NCI-H460 (cell line): ENCODE measurements at regions not wholly inside any gene's neighbourhood (a gene's known extent, or its start where the extent isn't known, plus 50 kb on each side); places are given as distances from the start of the nearest gene placed in this dataset.

ENCODE experiments used
- DNase-seq: peaks from one replicate; pipeline ENCODE4 v3.0.0-alpha.2; 2016; ENCODE audit warnings: low read depth; ENCODE audit errors: extremely low read depth

DNA sequence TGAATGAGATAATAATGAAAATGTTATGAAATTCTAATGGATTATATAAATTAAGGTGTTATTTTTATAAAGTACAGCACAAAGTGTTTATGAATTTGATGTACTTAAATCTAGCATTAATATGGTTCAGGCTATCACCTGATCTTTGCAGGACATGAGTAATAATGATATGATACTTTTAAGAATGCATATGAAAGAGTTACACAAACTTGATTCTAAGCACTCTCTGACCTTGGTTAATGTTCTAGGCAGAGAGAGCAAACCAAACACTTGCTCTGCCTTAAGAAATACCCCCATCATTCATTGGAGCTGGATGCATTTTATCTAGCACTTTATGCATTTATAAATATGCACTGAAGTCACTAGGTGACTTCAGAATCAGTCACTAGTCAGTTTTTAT lies 942.2 kb upstream of the CDH8 start:
- no peak for DNase-seq

DNA sequence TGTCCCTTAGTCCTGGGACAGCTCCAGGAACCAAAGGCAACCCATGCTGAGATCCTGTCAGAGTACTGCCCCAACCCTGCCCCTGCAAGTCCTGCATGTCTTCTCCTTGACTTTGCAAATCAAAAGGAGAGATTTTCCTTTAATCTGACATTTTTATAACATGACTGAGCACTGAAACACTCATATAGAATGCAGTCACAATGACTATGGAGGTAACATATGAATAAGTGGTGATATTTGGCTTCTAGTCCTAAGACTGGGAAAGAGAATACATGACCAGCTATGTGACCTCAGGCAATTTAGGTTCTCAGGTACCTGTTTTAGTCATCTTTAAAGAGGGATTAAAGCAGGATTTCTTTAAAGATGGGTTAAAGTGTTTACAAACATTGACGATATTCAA lies 941.6 kb upstream of the CDH8 start:
- no peak for DNase-seq

DNA sequence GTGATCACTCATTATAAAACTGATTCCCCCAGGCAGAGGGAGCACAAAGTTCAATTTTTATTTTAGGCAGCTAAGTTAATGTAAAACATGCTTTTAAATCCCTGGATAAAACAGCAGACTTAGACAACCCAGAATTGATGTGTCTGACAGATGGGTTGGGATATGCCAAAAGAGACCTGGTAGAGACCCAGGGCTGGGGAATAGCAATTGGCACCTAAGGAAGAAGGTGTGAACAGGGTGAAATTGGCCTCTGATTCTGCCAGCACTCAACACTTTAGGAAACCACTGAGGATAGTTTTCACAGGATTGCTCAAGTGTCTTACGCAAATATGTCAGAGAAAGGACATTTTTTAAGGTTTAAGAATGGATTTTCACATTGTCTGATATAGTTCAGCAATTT lies 938.2 kb upstream of the CDH8 start:
- no peak for DNase-seq

DNA sequence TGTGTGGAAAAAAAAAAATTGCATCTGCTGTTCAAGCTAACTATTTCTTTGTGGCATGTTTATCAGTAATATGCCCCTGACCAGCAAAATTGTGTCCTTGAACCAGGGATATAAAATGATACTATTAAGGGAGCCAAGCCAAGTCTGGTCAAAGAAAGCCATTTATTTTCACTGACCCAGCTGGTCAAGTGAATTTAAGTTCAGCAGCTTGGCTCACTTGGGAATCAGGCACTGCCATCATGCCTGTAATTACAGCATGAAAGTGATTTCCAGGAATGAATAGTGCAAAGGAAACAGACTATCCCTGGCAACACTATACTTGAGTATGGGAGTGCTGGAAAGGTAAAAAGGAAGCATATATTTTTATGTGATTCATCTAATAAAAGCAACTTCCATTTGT lies 934.6 kb upstream of the CDH8 start:
- no peak for DNase-seq

DNA sequence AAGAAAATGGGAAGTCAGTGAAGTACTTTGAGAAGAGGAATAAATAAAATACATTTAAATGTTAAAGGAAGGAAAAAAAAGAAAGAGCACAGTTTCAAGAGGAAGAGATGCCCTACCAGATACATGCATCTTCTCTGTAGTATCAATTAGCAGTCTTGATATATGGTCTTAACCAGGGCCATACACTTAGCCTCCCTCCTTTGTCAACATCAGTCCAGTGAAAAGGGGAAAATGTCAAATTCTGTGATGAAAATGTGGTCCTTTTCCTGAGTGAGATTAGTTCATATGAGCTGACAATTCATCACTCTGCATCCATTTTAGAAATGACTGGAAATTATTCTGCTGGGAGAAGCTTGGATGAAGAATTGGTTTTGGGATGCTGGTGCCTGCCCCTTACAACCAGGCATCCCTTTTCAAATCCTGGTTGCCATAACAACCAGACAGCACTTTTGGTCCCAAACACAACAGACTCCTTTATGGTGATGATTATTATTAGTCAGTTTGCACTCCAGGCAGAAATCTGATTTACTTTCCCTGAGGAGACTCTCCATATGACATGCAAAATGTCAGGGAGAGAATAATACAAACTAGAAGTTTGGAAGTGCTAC lies 933.6 kb upstream of the CDH8 start:
- no peak for DNase-seq

DNA sequence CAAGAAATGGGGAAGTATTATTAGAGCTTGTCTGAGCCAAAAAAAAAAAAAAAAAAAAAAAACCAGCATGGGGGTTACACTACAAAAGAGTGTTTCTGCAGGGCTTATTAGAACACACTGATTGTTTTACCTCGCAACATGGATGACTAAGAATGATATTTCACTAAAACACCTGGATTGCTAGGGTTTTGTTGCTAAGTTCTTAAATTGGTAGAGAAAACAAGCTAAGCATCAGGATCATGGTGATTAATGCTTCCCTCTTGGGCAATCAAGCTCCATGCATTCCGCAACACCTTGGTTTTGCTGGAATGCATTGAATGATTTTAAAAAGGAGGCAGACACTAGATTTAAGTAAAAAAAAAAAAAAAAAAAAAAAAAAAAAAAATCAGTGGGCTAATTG lies 931.4 kb upstream of the CDH8 start:
- DNase-seq: no peak

DNA sequence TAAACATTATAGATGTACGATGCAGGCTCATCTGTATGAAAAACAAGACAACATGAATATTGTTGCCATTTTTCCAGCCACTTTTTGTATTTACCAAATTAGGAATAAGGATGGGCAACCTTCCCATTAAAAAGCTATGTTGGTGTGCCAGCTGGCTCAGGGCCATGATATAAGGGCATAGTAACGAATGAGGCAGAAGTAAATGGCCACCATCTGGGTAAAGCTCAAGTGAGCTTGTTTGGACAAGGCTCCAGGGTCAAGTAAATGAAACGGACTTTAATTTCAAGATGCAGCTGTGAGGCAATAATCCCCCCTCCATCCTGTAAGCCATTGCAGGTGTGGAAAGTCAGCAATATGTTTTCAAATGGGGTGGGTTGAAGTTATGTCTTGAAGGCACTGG lies 930.9 kb upstream of the CDH8 start:
- no peak for DNase-seq

DNA sequence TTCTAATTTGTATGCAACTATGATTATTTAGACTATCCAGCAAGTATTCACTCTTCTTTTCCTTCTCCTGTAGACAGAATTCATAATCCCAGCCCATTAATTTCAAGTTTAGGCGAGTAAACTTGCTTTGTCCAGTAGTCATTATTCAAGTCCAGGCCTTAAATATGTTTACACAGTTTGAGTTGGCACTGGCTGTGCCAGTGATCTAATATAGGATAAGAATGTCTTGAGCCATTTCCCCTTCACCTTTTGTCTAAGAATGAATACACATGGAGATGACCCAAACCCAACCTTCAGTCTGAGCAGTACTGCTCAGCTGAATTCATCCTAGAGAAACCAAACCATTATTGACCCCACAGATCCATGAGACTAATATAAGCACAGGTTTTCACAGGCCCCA lies 930.4 kb upstream of the CDH8 start:
- no peak for DNase-seq

DNA sequence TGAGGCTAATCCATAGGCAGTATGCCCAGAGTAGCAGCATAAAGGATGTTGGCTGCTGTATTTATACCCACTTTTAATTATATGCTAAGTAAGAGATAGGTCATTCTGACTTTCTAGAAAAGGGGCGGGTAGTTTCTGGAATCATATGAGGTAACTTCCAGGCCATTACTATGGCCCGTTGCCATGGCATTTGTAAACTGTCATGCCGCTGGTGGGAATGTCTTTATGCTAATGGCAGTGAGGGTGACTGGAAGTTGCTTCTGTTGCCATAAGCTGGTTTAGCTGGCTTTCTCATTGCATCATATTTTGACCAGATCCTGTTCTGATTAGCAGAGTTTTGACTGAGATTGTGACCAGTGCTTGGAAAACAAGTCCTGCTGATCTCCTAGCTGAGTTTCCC lies 929.6 kb upstream of the CDH8 start:
- no peak for DNase-seq

DNA sequence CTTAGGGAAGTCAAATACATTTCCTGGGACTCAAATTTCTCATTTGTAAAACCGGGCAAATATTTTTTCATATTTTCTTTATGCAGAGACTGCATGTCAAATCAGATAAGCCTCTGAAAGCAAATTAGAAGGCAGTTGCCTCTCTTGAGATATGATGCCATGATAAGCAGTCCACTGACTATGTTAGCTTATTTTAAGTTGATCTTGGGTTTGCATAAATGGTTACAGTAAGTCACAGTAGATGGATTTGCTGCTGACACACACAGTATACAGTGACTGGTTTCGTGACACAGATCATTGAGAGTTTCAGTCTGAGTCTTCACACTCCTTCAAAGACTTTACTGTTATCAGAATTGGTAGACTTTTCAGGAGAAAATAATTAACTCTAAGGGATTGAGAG lies 927.6 kb upstream of the CDH8 start:
- no peak for DNase-seq

DNA sequence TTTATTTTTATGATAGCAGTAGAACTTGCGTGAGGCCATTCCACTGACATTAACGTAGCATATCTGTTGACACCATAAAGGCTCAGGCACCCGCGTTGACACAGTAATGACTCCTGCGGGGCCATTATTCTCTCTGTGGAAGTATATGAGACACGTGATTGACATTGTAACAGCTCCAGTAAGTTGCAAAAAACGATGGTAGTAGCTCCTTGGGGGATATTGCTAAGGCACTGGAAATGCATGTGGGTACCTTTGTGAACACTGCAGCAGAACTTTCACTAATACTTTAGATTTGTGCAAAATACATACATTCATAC lies 918.8 kb upstream of the CDH8 start:
- no peak for DNase-seq

DNA sequence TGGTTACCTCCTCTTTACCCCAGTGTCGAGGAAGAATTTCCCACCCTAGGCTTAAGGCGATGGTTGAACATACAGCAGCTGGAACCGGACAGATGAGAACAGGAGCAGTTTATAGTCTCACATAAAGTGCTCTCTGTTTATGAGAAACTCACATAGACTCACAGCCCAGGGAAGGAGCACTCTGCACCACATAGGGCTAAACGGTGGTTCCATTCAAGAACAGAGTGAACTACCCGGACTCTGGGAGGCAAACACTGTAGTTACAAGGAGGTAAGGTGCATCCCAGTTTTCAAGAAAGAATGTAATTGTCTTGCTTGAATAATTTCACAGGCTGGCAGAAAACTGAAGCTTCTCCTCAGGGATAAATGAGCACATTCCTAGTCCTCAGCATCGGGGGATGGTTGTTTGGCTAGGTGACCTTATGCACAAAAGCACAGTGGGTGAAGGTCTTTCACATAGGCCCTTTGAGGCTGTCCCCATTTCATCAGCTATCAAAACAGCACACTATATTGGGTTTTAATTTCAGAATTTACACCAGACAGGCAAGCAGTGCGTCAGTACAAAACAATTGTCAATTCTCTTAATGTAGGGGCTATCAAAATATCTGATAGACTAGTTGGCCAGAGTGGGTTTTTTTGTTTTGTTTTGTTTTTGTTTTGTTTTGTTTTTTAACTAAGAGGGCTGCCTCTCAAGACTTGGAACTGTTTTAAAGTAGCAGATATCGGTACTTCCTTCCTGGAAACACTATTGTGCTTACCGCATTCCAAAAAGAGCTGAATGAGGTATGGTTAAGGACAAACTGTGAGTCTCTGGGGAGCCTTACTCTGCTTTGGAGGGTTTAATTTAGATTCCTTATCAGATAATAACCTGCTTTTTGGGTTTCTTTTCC lies 918.1 kb upstream of the CDH8 start:
- DNase-seq: no peak

DNA sequence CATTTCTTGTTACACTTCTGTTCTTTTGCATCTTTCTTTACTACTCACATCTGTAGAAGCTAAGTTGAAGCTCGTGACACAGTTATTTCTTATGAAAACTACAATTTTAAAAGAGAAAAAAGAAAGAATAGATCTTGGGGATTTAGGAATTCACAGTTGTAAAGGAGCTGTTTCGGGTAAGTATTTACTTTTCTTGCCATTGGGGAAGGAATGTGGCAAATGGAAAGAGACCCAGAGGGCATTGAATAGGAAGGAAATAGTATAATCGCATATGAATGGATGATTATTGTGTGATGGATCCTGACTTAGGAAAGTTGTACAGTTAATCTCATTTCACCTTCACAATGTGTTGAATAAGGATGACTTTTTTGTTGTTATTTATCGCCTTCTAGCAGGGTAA lies 914.1 kb upstream of the CDH8 start:
- no peak for DNase-seq

DNA sequence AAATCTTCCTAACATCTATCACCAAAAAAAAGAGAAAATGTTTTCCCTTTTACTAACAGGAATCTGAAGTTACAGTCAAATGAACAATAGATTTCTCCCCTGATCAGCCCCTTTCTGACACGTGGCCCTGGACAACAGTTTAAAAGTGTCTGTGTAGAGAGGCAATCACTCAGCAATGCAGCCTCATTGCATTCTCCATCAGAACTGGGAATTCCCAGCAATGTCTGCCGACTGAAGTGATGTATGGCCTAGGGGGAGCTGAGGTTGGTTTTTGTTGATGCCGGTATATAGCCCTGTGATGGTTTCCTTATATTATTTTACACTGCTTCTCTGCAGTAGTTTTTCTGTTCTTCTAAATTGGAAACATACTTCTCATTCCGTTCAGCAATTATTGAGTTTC lies 904.3 kb upstream of the CDH8 start:
- DNase-seq: no peak

DNA sequence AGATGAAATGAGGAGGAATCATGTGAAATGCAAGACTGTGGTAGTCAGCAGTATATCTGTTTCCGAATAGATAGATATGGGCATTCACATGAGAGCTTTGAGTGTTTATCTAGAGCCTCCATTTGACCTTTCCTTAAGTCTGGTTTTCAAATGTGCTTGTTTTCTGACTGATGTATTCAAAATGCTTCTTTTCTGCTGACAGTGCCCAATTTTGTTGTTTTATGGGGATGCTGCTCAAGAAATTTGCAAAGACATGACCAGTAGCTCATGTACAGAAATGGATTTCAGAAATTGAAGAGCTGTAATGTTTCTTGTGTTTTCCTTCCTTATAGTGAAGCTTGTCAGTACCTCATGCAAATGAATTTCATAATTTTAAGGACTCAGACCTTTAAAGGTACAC lies 903.4 kb upstream of the CDH8 start:
- no peak for DNase-seq

DNA sequence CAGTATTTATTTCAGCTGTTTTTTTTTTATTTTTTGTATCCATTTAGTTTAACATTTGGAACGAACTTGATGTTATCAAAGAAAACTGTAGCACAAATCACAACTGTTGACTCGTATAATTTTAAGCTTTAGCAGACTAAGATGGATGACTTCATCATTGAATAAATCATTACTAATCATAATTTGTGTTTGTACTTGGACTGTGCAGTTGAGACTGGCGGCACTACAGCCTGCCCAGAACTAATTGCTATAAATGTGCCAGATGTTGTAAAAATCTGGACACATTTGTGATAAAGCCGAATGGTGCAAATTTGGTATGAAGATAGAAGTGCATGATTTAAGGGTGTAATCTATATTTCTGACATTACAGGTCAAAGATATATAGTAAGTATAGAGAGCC lies 897.7 kb upstream of the CDH8 start:
- DNase-seq: no peak

DNA sequence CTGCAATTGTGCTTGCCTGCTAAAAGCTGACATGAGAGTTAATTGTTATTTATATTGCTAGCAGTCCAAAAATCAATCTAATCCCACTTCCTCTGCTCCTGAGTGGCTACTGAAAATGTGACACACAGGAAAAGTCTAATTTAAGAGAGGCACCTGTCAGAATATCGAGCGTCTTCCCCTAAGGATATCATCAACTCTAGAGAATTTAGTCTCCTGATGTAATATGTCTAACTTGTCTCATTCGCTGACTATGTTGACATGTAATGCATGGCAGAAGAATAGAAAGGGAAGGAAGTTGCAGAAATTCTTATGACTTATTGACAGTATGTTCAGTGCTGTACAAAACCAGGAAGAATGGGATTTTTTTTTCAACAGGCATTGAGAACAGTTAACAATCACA lies 893.4 kb upstream of the CDH8 start:
- no peak for DNase-seq

DNA sequence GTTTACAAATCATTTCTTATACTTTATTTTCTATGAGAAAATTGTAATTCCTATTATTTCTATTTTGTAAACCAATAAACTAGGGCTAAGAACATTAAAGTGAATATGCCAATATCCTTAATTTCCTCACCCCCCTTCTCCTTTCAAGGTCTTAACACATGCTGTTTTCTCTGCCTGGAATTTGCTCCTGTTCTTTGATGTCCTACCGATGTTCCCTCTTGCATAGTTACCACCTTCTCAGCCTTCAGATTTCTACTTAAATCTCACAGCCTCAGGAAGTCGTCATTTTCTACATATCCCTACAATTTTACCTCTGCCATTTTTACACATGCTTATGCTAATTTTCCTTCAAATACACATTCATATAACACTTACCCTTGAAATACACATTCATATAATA lies 890.9 kb upstream of the CDH8 start:
- no peak for DNase-seq

DNA sequence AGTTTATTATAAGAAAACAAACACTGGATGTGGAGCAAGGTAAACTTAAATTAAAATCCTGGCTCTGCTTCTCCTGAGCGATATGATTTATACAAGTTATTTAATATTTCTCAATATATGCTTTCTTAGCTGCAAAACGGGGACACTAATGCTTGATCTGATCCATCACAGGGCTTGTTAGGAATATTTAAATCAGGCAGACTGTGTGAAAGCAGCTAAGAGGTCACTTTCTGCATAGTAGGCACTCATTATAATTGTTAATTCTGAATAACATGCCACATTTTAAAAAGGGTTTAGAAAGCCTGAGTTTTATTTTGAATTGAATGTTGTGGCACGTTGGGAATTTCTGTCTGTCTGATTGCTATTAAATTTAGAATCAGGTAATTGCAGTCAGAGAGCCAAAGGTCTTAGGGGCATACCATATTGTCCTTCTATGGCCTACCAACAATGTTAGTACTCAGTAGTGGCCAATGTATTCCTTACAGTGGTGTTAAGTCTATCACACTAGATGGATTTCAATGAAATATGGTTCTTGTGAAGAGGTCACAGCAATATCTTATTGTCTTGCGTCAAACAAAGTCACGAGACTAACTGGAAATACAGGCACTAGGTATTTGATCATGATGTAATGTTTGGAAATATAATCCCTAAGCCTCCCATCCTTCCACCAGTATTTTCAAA lies 890.0 kb upstream of the CDH8 start:
- no peak for DNase-seq

DNA sequence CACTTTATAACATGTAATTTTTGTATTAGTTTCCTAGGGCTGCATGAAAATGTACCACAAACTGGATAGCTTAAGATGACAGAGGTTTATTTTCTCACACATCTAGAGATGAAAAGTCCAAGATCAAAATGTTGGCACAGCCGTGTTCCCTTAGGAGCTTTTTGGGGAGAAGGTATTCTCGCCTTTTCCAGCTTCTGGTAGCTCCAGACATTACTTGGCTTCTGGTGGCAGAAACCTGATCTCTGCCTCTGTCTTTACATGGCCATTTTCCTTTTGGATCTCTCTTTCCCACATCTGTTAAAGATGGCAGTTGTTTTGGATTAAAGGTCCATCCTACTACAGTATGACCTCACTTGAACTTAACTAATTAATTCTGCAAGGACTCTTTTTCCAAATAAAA lies 885.7 kb upstream of the CDH8 start:
- no peak for DNase-seq

DNA sequence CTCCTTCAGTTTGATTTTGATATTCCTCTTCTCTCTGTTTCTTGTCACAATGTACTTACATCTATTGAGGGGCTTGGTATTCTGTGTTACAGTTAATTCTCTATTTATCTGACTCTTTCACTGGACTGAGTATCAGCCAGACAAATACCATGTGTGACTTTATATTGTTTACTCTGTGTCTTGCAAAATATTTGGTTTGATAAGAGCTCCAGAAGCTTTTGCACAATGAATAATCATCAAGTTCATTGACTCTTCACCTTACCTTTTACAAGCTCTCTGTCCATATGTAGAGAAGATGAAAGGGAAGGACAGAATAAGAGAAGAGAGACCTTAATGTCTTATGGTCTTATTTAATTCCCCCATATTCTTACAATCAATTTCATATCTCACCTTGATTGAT lies 877.7 kb upstream of the CDH8 start:
- no peak for DNase-seq

DNA sequence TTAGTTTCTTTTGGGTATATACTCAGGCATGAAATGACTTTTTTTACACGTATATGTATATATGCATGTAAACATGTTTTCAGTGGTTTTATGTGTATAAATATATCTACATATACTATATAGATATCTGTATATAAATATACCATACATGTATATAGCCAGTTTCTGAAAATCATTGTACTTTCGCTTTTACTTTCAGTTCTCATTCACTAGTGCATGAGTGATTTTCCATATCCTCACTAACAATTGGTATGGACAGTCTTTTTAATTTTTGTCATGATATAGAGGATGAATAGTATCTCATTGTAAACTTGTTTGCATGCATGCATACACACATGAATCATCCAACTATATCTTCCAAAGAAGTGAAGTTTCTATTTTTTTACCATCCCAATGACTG lies 877.1 kb upstream of the CDH8 start:
- DNase-seq: no peak
